ENCODE measurements at regions not wholly inside any gene's neighbourhood (a gene's known extent, or its start where the extent isn't known, plus 50 kb on each side); places are given as distances from the start of the nearest gene placed in this dataset.
A peak's percentile ranks its signal among the peaks of the same experiment; 100 is the strongest.
"Not testable (repeated sequence)": the region's sequence is repeated elsewhere in the genome, so short reads cannot be mapped to it uniquely, and the experiment has no call there.

DNA sequence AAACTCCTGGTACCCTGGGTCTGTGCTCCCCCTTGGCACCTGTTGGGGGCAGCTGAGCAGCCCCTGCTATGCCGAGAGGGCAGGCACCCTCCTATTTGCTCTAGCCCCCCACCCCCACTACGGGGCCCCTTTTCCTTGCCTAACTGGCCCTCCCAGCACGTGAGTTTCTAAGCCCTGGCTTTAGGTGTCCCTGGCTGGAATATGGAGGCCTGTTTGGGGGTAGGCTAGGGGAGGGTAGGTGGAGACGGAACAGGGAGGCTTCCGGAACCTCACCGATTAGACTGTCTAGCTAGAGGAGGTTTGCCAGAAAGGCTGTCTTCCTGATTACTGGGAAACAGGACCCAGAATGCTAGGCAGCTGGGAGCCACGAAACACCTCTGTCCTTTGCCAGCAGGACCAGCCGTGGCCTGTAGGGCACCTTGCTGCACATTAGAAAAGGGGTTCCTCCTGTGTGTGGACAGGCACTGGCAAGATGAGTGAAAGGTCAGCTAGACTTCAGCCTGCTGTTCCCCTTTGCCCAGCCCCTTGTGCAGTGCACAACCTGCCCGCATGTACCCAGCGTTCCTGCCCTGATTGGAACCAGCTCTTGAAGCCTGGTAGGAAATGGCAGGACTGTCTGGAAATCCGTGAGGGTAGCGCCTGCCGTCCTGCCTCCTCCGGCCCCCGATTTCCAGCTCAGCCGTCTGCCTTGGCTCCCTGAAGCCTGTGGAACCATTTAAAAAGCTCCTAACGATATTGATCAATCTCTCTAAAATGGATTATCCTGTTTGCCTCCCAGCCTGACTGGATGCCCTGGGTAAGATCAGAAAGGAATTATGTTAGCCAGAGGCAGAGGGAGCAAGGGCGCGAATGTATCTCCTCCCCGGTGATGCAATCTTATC is 83.4 kb upstream of the GSE1 start:
- H3K4me3 ChIP-seq (ENCODE audit: low read length) = no peak overlapping the region
- TF ChIP-seq, protein P1, sequence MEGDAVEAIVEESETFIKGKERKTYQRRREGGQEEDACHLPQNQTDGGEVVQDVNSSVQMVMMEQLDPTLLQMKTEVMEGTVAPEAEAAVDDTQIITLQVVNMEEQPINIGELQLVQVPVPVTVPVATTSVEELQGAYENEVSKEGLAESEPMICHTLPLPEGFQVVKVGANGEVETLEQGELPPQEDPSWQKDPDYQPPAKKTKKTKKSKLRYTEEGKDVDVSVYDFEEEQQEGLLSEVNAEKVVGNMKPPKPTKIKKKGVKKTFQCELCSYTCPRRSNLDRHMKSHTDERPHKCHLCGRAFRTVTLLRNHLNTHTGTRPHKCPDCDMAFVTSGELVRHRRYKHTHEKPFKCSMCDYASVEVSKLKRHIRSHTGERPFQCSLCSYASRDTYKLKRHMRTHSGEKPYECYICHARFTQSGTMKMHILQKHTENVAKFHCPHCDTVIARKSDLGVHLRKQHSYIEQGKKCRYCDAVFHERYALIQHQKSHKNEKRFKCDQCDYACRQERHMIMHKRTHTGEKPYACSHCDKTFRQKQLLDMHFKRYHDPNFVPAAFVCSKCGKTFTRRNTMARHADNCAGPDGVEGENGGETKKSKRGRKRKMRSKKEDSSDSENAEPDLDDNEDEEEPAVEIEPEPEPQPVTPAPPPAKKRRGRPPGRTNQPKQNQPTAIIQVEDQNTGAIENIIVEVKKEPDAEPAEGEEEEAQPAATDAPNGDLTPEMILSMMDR (conservative IDR thresholded peaks at IDR 0.05; ENCODE audit: low read depth, low read length) = peak; percentile 14
- DNase-seq (ENCODE audit: low read depth) = no peak

DNA sequence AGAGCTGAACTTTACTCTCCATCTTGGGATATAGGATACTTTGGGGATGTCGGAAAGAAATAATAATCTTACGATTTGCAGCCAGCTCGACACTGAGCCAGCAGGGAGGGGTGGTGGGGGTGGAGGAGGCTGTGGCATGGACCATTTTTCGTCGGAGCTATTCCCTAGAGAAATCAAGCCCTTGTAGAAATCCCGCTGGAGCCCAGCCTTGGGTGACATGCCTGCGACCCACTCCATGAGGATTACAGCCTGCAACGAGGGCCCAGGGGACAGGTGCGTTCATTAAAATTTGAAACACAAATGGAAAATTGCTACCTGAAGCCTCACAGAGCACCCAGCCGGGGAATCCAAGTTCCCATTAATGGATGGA is 82.8 kb upstream of the GSE1 start:
- TF ChIP-seq, protein P1 (conservative IDR thresholded peaks at IDR 0.05; ENCODE audit: low read depth, low read length) = no peak
- no peak overlapping the region for H3K4me3 ChIP-seq (ENCODE audit: low read length)
- no peak for DNase-seq (ENCODE audit: low read depth)

DNA sequence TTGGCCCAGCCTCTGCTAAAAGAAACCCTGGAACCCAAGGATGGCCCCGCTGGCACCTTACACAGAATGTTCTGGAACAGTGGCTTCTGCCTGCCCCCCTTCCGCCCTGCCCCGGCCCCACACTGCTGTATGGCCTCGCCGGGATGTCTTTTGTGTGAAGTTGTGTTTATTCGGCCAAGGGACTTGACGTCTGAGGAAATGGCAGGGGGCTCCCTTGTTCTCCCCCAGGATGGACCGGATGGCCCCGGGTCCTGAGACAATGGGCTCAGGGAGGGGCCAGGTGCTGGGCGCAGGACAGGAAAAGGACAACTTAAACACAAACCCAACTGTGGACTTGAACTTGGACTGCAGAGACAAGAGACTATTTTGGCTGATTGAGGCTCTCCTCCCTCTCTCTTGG is 81.6 kb upstream of the GSE1 start:
- DNase-seq (ENCODE audit: low read depth) = no peak
- H3K4me3 ChIP-seq (ENCODE audit: low read length) = no peak overlapping the region
- TF ChIP-seq, protein P1 (conservative IDR thresholded peaks at IDR 0.05; ENCODE audit: low read depth, low read length) = no peak

DNA sequence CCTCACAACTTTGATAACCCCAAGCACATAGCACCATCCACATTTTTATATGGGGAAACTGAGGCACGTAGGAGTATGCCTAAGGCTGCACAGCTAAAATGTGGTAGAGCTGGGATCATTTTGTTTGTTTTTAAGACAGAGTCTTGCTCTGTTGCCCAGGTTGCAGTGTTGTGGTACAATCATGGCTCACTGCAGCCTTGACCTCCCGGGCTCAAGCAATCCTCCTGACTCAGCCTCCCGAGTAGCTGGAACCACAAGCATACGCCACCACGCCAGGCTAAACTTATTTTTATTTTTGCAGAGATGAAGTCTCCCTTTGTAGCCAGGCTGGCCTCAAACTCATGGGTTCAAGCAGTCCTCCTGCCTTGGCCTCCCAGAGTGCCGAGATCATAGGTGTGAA is 81.0 kb upstream of the GSE1 start:
- no peak for DNase-seq (ENCODE audit: low read depth)
- TF ChIP-seq, protein P1 (conservative IDR thresholded peaks at IDR 0.05; ENCODE audit: low read depth, low read length) = no peak

DNA sequence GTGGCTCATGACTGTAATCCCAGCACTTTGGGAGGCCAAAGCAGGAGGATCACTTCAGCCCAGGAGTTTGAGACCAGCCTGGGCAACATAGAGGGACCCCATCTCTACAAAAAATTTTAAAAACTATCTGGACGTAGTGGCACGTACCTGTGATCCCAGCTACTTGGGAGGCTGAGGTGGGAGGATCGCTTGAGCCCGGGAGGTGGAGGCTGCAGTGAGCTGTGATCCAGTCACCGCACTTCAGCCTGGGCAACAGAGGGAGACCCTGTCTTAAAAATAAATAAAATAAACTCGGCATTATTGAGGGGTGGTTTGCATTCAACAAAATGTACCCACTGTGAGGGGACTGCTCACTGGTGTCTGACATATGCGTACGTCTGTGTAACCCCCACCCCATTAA is 79.5 kb upstream of the GSE1 start:
- not testable (repeated sequence) for DNase-seq (ENCODE audit: low read depth); H3K4me3 ChIP-seq (ENCODE audit: low read length)

More for the DNA sequence above, 81.0 kb upstream of the GSE1 start:
- H3K4me3 ChIP-seq (ENCODE audit: low read length) = no peak overlapping the region

DNA sequence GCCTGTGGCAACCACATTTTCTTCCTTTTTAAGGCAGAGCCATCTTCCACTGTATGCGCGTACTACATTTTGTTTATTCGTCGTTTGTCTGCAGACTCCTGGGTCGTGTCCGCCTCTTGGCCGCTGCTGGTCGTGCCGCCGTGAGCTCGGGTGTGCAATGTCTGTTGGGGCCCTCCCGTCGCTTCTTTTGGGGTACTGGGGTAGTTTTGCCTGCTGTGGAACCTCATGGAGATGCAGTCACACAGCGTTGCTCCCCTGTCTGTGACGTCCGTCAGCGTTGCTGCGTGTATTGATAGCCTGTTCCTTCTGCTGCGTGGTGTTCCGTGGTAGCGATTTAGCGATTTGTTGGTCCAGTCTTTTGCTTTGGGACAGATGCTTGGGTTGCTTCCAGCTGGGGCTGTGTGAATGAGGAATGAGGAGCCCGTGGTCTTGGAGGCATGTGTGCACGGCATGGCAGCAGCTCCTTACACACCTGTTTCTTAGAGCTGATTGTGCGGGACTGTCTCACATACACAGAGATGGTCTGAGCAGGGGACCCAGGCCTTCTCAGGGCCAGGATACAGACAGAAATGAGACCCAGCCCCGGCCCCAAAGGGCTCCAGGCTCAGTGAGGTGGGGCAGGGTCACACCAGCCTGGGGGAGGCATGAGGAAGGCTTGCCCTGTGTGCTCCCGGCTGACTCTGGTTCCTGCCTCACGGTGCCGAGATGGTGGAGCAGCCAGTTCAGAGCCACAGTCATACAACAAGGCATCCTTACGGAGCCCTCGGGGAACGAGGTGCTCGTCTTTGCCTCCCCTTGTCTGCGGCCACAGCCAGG is 78.4 kb upstream of the GSE1 start:
- no peak for DNase-seq (ENCODE audit: low read depth)
- TF ChIP-seq, protein P1 (conservative IDR thresholded peaks at IDR 0.05; ENCODE audit: low read depth, low read length) = no peak
- no peak overlapping the region for H3K4me3 ChIP-seq (ENCODE audit: low read length)

DNA sequence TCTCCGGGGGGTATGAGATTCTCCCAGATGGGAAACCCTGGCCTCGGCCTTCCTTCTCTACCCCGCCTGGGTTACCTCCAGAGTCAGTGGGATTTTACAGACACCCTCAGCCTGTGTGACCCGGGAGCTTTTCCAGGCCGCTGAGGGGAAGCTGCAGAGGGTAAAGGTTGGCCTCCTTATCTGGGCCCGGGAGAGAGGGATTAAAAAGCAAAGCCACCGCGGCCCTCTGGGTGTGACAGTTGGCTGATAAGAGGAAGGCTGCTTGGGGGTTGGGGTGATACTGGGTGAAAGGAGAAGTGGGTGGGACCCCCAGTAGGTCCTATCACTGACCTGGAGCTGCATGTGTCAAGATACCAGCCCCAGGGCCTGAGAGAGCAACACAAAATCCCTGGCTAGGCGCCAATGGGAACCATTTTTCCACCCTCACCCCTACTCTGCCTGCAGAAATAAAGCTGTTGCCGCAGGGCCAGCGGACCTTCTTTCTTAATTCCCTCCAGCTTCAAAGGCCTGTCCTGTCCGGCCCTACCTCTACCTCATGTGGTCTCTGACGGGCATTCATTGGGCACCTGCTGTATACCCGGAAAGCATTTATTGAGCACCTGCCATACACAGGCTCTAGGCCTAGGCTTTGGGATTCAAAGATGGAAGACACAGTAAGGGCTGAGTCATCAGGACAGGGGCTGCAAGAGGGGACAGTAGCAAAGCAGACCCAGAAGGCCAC is 77.6 kb upstream of the GSE1 start:
- no peak overlapping the region for H3K4me3 ChIP-seq (ENCODE audit: low read length)
- TF ChIP-seq, protein P1 (conservative IDR thresholded peaks at IDR 0.05; ENCODE audit: low read depth, low read length) = no peak

More for the DNA sequence above, 77.6 kb upstream of the GSE1 start:
- no peak for DNase-seq (ENCODE audit: low read depth)
